HEK293 (cell line): ENCODE measurements at regions not wholly inside any gene's neighbourhood (a gene's known extent, or its start where the extent isn't known, plus 50 kb on each side); places are given as distances from the start of the nearest gene placed in this dataset.

Experiments used
- HOXC10 ChIP-seq: sonication (generic); formaldehyde crosslinking; IDR thresholded peaks from 2 replicates; pipeline ENCODE4 v1.8.1; 2023; ENCODE audit warnings: mild to moderate bottlenecking, missing genetic modification reagents
- KLF16 ChIP-seq: fragments of 450-650 bp; formaldehyde crosslinking; IDR thresholded peaks from 2 replicates; pipeline ENCODE4 v1.5.1; 2017; ENCODE audit warnings: missing biosample characterization, missing genetic modification characterization
- ZBTB21 ChIP-seq: fragments of 450-650 bp; formaldehyde crosslinking; IDR thresholded peaks from 2 replicates; pipeline ENCODE4 v1.5.1; 2017; ENCODE audit warnings: missing biosample characterization, missing genetic modification characterization
- ZNF121 ChIP-seq: fragments of 450-650 bp; formaldehyde crosslinking; IDR thresholded peaks from 2 replicates; pipeline ENCODE4 v1.5.1; 2016; ENCODE audit warnings: missing biosample characterization, missing genetic modification characterization
- ZNF248 ChIP-seq: fragments of 450-650 bp; formaldehyde crosslinking; IDR thresholded peaks from 2 replicates; pipeline ENCODE4 v1.5.1; 2017; ENCODE audit warnings: missing biosample characterization, missing genetic modification characterization
- ZNF274 ChIP-seq, 2 experiments: fragments of 200-500 bp in 1 of 2; fragments of 450-650 bp in 1 of 2; sonication (Bioruptor generic) in 1 of 2; formaldehyde crosslinking in 1 of 2; IDR thresholded peaks; 2 replicates each; pipeline versions ENCODE4 v1.5.1 to v1.6.1; 2014 to 2016; ENCODE audit warnings: borderline replicate concordance in 1 of 2, inconsistent platforms in 1 of 2, low read length in 1 of 2, missing biosample characterization in 1 of 2, missing genetic modification characterization in 1 of 2
- ZNF394 ChIP-seq: fragments of 450-650 bp; formaldehyde crosslinking; IDR thresholded peaks from 2 replicates; pipeline ENCODE4 v1.5.1; 2016; ENCODE audit warnings: missing biosample characterization, missing genetic modification characterization, mild to moderate bottlenecking, moderate library complexity, borderline replicate concordance
- ZNF555 ChIP-seq: fragments of 450-650 bp; formaldehyde crosslinking; conservative IDR thresholded peaks from 2 replicates; pipeline ENCODE4 v1.5.1; 2017; ENCODE audit warnings: missing biosample characterization, mild to moderate bottlenecking, missing genetic modification characterization, inconsistent platforms
- ZNF701 ChIP-seq: fragments of 450-650 bp; formaldehyde crosslinking; IDR thresholded peaks from 2 replicates; pipeline ENCODE4 v1.5.1; 2016; ENCODE audit warnings: missing biosample characterization, missing genetic modification characterization
- ZNF747 ChIP-seq: fragments of 450-650 bp; formaldehyde crosslinking; IDR thresholded peaks from 2 replicates; pipeline ENCODE4 v1.5.1; 2016; ENCODE audit warnings: missing biosample characterization, missing genetic modification characterization
- TF ChIP-seq, protein P1 (sequence below): fragments of 450-650 bp; formaldehyde crosslinking; IDR thresholded peaks from 2 replicates; pipeline ENCODE4 v1.5.1; 2016; ENCODE audit warnings: missing biosample characterization, missing genetic modification characterization
- TF ChIP-seq, protein P2 (sequence below): fragments of 450-650 bp; formaldehyde crosslinking; IDR thresholded peaks from 2 replicates; pipeline ENCODE4 v1.5.1; 2016; ENCODE audit warnings: missing biosample characterization, missing genetic modification characterization
- TF ChIP-seq, protein P3 (sequence below): fragments of 450-650 bp; formaldehyde crosslinking; IDR thresholded peaks from 2 replicates; pipeline ENCODE4 v1.5.1; 2017; ENCODE audit warnings: missing biosample characterization, missing genetic modification characterization
- TF ChIP-seq, protein P4 (sequence below): fragments of 450-650 bp; formaldehyde crosslinking; IDR thresholded peaks from 2 replicates; pipeline ENCODE4 v1.5.1; 2016; ENCODE audit warnings: missing biosample characterization, missing genetic modification characterization

DNA sequence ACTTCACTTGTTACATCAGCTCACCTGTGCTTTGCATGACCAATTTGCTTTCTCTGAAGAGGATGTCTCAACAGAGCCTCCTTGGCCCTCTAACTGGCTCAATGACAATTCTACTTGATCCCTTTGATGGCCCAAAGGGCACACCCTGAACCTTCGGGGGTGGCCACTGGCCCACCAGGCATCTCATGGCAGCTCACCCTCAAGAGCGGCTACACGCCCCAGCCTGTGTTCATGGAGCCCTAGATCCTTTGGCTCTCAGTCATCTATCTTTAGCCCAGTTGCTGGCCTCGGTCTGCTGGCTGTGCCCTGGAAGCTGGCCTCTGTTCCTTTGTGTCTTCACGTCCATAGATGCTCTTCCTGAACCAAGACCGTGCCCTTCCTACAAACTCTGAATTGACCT, 476.7 kb downstream of the NPHP4 start:
- TF ChIP-seq, protein P1, sequence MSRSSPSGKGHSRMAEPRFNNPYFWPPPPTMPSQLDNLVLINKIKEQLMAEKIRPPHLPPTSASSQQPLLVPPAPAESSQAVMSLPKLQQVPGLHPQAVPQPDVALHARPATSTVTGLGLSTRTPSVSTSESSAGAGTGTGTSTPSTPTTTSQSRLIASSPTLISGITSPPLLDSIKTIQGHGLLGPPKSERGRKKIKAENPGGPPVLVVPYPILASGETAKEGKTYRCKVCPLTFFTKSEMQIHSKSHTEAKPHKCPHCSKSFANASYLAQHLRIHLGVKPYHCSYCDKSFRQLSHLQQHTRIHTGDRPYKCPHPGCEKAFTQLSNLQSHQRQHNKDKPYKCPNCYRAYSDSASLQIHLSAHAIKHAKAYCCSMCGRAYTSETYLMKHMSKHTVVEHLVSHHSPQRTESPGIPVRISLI: no peak
- TF ChIP-seq ZBTB21 (tag by site-specific recombination): no peak
- TF ChIP-seq, protein P2, sequence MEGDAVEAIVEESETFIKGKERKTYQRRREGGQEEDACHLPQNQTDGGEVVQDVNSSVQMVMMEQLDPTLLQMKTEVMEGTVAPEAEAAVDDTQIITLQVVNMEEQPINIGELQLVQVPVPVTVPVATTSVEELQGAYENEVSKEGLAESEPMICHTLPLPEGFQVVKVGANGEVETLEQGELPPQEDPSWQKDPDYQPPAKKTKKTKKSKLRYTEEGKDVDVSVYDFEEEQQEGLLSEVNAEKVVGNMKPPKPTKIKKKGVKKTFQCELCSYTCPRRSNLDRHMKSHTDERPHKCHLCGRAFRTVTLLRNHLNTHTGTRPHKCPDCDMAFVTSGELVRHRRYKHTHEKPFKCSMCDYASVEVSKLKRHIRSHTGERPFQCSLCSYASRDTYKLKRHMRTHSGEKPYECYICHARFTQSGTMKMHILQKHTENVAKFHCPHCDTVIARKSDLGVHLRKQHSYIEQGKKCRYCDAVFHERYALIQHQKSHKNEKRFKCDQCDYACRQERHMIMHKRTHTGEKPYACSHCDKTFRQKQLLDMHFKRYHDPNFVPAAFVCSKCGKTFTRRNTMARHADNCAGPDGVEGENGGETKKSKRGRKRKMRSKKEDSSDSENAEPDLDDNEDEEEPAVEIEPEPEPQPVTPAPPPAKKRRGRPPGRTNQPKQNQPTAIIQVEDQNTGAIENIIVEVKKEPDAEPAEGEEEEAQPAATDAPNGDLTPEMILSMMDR (tag by site-specific recombination): no peak
- TF ChIP-seq ZNF394: no peak
- TF ChIP-seq ZNF747: no peak
- TF ChIP-seq KLF16: no peak
- TF ChIP-seq ZNF701 (tag by site-specific recombination): no peak
- TF ChIP-seq, protein P3, sequence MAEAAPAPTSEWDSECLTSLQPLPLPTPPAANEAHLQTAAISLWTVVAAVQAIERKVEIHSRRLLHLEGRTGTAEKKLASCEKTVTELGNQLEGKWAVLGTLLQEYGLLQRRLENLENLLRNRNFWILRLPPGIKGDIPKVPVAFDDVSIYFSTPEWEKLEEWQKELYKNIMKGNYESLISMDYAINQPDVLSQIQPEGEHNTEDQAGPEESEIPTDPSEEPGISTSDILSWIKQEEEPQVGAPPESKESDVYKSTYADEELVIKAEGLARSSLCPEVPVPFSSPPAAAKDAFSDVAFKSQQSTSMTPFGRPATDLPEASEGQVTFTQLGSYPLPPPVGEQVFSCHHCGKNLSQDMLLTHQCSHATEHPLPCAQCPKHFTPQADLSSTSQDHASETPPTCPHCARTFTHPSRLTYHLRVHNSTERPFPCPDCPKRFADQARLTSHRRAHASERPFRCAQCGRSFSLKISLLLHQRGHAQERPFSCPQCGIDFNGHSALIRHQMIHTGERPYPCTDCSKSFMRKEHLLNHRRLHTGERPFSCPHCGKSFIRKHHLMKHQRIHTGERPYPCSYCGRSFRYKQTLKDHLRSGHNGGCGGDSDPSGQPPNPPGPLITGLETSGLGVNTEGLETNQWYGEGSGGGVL (tag by site-specific recombination): no peak
- TF ChIP-seq ZNF121 (tag by site-specific recombination): no peak
- no peak for TF ChIP-seq HOXC10 (CRISPR knock-in tag)
- no peak for TF ChIP-seq ZNF274 (IDR thresholded peaks at IDR 0.05; ENCODE audit: low read length)
- no peak for TF ChIP-seq ZNF274 (tag by site-specific recombination; IDR thresholded peaks at IDR 0.05; ENCODE audit: borderline replicate concordance)
- TF ChIP-seq, protein P4, sequence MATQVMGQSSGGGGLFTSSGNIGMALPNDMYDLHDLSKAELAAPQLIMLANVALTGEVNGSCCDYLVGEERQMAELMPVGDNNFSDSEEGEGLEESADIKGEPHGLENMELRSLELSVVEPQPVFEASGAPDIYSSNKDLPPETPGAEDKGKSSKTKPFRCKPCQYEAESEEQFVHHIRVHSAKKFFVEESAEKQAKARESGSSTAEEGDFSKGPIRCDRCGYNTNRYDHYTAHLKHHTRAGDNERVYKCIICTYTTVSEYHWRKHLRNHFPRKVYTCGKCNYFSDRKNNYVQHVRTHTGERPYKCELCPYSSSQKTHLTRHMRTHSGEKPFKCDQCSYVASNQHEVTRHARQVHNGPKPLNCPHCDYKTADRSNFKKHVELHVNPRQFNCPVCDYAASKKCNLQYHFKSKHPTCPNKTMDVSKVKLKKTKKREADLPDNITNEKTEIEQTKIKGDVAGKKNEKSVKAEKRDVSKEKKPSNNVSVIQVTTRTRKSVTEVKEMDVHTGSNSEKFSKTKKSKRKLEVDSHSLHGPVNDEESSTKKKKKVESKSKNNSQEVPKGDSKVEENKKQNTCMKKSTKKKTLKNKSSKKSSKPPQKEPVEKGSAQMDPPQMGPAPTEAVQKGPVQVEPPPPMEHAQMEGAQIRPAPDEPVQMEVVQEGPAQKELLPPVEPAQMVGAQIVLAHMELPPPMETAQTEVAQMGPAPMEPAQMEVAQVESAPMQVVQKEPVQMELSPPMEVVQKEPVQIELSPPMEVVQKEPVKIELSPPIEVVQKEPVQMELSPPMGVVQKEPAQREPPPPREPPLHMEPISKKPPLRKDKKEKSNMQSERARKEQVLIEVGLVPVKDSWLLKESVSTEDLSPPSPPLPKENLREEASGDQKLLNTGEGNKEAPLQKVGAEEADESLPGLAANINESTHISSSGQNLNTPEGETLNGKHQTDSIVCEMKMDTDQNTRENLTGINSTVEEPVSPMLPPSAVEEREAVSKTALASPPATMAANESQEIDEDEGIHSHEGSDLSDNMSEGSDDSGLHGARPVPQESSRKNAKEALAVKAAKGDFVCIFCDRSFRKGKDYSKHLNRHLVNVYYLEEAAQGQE (tag by site-specific recombination): no peak
- TF ChIP-seq ZNF555 (tag by site-specific recombination): no peak
- no peak for TF ChIP-seq ZNF248 (tag by site-specific recombination)
